WTC11 (cell line): ENCODE measurements at regions not wholly inside any gene's neighbourhood (a gene's known extent, or its start where the extent isn't known, plus 50 kb on each side); places are given as distances from the start of the nearest gene placed in this dataset.

ENCODE experiments used
- CREB1 ChIP-seq: sonication (generic); formaldehyde crosslinking; IDR thresholded peaks from 2 replicates; pipeline ENCODE4 v1.8.0; 2023; ENCODE audit warnings: mild to moderate bottlenecking, missing genetic modification reagents
- JUN ChIP-seq: sonication (generic); formaldehyde crosslinking; IDR thresholded peaks from 2 replicates; pipeline ENCODE4 v1.8.0; 2023; ENCODE audit warnings: mild to moderate bottlenecking, missing genetic modification reagents
- NR2C2 ChIP-seq: sonication (generic); formaldehyde crosslinking; IDR thresholded peaks from 2 replicates; pipeline ENCODE4 v1.8.0; 2022; ENCODE audit warnings: mild to moderate bottlenecking, missing genetic modification reagents
- ZNF263 ChIP-seq: sonication (generic); formaldehyde crosslinking; IDR thresholded peaks from 2 replicates; pipeline ENCODE4 v1.8.1; 2022; ENCODE audit warnings: low read depth, mild to moderate bottlenecking, moderate library complexity, missing genetic modification reagents
- TF ChIP-seq, protein P1 (sequence below): fragments of 200-600 bp; IDR thresholded peaks from 2 replicates; pipeline ENCODE4 v1.8.0; 2022; ENCODE audit warnings: antibody characterized with exemption
- TF ChIP-seq, protein P2 (sequence below): sonication (generic); formaldehyde crosslinking; IDR thresholded peaks from 2 replicates; pipeline ENCODE4 v1.8.0; 2022; ENCODE audit warnings: mild to moderate bottlenecking, missing genetic modification reagents
- TF ChIP-seq, protein P3 (sequence below): fragments of 250-450 bp; sonication (Bioruptor Pico); IDR thresholded peaks from 2 replicates; pipeline ENCODE4 v1.9.0; 2021; ENCODE audit warnings: moderate library complexity, mild to moderate bottlenecking, inconsistent platforms, borderline replicate concordance

DNA sequence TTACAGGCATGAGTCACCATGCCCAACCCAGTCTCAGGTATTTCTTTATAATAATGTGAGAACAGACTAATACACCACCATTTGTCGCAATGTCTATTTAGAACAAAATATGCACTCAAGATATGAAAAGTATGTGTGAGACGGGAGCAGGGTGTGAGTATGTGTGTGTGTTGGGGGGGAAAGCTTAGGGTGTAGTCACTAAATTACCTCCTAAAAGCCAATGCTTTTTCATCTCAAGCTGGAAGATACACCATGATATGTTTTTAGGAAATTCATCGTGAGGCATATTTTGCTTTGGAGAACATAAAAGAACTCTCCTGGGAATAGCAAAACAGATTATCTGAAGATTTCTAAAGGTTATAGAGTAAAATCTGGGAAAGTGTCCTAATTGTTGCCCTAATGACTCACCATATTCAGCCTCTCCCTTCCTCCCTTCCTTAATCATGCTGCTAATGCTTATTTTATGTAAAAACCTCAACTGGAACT lies 262.7 kb downstream of the PDHA2 start:
- TF ChIP-seq, protein P1, sequence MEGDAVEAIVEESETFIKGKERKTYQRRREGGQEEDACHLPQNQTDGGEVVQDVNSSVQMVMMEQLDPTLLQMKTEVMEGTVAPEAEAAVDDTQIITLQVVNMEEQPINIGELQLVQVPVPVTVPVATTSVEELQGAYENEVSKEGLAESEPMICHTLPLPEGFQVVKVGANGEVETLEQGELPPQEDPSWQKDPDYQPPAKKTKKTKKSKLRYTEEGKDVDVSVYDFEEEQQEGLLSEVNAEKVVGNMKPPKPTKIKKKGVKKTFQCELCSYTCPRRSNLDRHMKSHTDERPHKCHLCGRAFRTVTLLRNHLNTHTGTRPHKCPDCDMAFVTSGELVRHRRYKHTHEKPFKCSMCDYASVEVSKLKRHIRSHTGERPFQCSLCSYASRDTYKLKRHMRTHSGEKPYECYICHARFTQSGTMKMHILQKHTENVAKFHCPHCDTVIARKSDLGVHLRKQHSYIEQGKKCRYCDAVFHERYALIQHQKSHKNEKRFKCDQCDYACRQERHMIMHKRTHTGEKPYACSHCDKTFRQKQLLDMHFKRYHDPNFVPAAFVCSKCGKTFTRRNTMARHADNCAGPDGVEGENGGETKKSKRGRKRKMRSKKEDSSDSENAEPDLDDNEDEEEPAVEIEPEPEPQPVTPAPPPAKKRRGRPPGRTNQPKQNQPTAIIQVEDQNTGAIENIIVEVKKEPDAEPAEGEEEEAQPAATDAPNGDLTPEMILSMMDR: no peak
- TF ChIP-seq ZNF263 (CRISPR knock-in tag) (no peak), JUN (no peak), CREB1 (CRISPR knock-in tag) (no peak), NR2C2 (no peak)
- TF ChIP-seq, protein P2, sequence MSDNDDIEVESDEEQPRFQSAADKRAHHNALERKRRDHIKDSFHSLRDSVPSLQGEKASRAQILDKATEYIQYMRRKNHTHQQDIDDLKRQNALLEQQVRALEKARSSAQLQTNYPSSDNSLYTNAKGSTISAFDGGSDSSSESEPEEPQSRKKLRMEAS: no peak
- TF ChIP-seq, protein P3, sequence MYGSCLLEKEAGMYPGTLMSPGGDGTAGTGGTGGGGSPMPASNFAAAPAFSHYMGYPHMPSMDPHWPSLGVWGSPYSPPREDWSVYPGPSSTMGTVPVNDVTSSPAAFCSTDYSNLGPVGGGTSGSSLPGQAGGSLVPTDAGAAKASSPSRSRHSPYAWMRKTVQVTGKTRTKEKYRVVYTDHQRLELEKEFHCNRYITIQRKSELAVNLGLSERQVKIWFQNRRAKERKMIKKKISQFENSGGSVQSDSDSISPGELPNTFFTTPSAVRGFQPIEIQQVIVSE: no peak
